Upper lobe of left lung (tissue), 6 donors: ENCODE measurements at regions not wholly inside any gene's neighbourhood (a gene's known extent, or its start where the extent isn't known, plus 50 kb on each side); places are given as distances from the start of the nearest gene placed in this dataset.

Source experiments
- ATAC-seq, 2 donors: fragments of 200-7000 bp; cut with Tn5 transposase; one replicate each; pipeline ENCODE4 v1.9.1; 2022; ENCODE audit warnings: mild to moderate bottlenecking in 2 of 2, moderate library complexity in 2 of 2; ENCODE audit not compliant: low FRiP score in 2 of 2
- DNase-seq, 2 donors: peaks; one replicate each; pipeline ENCODE4 v3.0.0-alpha.2; 2019 to 2020
- H3K27ac ChIP-seq, 4 donors: fragments of 200-600 bp; sonication (generic); one replicate each; pipeline ENCODE4 v1.5.1; 2016 to 2019
- H3K27me3 ChIP-seq, 4 donors: fragments of 200-600 bp; sonication (generic); one replicate each; pipeline ENCODE4 v1.5.1; 2017 to 2019
- H3K36me3 ChIP-seq, 4 donors: fragments of 200-600 bp; sonication (generic); one replicate each; pipeline ENCODE4 v1.5.1; 2016 to 2019
- H3K4me1 ChIP-seq, 4 donors: fragments of 200-600 bp; sonication (generic); one replicate each; pipeline ENCODE4 v1.5.1; 2018 to 2019
- H3K4me3 ChIP-seq, 4 donors: fragments of 200-600 bp; sonication (generic); one replicate each; pipeline ENCODE4 v1.5.1; 2017 to 2019; ENCODE audit warnings: mild to moderate bottlenecking in 2 of 4, moderate library complexity in 1 of 4
- H3K9me3 ChIP-seq, 4 donors: fragments of 200-600 bp; sonication (generic); one replicate each; pipeline ENCODE4 v1.5.1; 2018 to 2019
- CTCF ChIP-seq, 6 experiments: fragments of 450-650 bp in 4 of 6; fragments of 200-600 bp in 2 of 6; sonication (generic) in 2 of 6; IDR thresholded peaks; one replicate each; pipeline ENCODE4 v1.5.1; 2016 to 2019; ENCODE audit warnings: antibody characterized with exemption in 6 of 6
- EP300 ChIP-seq, 4 donors: sonication (generic); formaldehyde crosslinking; IDR thresholded peaks; one replicate each; pipeline ENCODE4 v1.5.1; 2017; ENCODE audit warnings: antibody characterized with exemption in 4 of 4, control low read depth in 2 of 4
- POLR2A ChIP-seq, 4 donors: fragments of 450-650 bp; IDR thresholded peaks; one replicate each; pipeline ENCODE4 v1.5.1; 2016 to 2017; ENCODE audit warnings: antibody characterized with exemption in 4 of 4, mild to moderate bottlenecking in 2 of 4
- POLR2AphosphoS5 ChIP-seq, 2 donors: sonication (generic); formaldehyde crosslinking; IDR thresholded peaks; one replicate each; pipeline ENCODE4 v1.5.1; 2017; ENCODE audit warnings: antibody characterized with exemption in 2 of 2
- WGBS, 2 donors: methylation state at CpG; one replicate each; pipeline ENCODE4 v1.1.5; 2017 to 2018; 5-methylcytosine and 5-hydroxymethylcytosine counted together
- donor health status: DM: no; HTN: no; CAD: no; lungs with moderate emphysema.
- donor health status: DM: no; HTN: yes; CAD: no; lungs with severe emphysema.

GRCh38 chr13:108087810-108088209 lies 127.5 kb downstream of the LIG4 start:
- no peaks in the 10 kb centered on the region for H3K9me3 ChIP-seq
- H3K4me3 ChIP-seq = no peak overlapping the region
- no peak overlapping the region for H3K27ac ChIP-seq
- H3K4me1 ChIP-seq = peaks cover 0 to 5% (median 1%) of the 10 kb centered on the region in 4 donors
- no peaks in the 10 kb centered on the region for H3K27me3 ChIP-seq
- no peak for TF ChIP-seq CTCF (IDR thresholded peaks at IDR 0.05)
- TF ChIP-seq POLR2AphosphoS5 (IDR thresholded peaks at IDR 0.05) = no peak
- TF ChIP-seq EP300 (IDR thresholded peaks at IDR 0.05) = no peak
- no peak for TF ChIP-seq POLR2A (IDR thresholded peaks at IDR 0.05)
- DNase-seq = no peak
- H3K36me3 ChIP-seq = no peaks in the 10 kb centered on the region
- WGBS, 2 donors = 75 to 78% methylated on average over 2 to 3 of the region's 3 CpGs
- no peak for ATAC-seq

GRCh38 chr13:108086678-108087077 lies 128.7 kb downstream of the LIG4 start:
- no peak for TF ChIP-seq POLR2AphosphoS5 (IDR thresholded peaks at IDR 0.05)
- TF ChIP-seq CTCF (IDR thresholded peaks at IDR 0.05) = no peak
- no peak for TF ChIP-seq EP300 (IDR thresholded peaks at IDR 0.05)
- TF ChIP-seq POLR2A (IDR thresholded peaks at IDR 0.05) = no peak
- Histone ChIP-seq H3K27me3 (no peaks in the 10 kb centered on the region), H3K9me3 (no peaks in the 10 kb centered on the region), H3K27ac (no peak overlapping the region), H3K4me3 (no peak overlapping the region), H3K4me1 (peaks cover 0 to 5% (median 1%) of the 10 kb centered on the region in 4 donors), H3K36me3 (no peaks in the 10 kb centered on the region)
- ATAC-seq (no peak), DNase-seq (peak in 1 of 2 donors; percentile 51)
- WGBS, 2 donors = 51 to 59% methylated on average over 2 of the region's 2 CpGs

- no peaks in the 10 kb centered on the region for H3K27me3 ChIP-seq
- TF ChIP-seq POLR2A (IDR thresholded peaks at IDR 0.05) = no peak
- TF ChIP-seq POLR2AphosphoS5 (IDR thresholded peaks at IDR 0.05) = no peak
- TF ChIP-seq CTCF (IDR thresholded peaks at IDR 0.05) = no peak
- TF ChIP-seq EP300 (IDR thresholded peaks at IDR 0.05) = no peak
- ATAC-seq = no peak
These were observed 130.5 kb downstream of the LIG4 start for GRCh38 chr13:108084840-108085239.

GRCh38 chr13:108083056-108083455 lies 132.3 kb downstream of the LIG4 start:
- WGBS, 2 donors = 11 to 15% methylated on average over 2 of the region's 2 CpGs
- no peak for DNase-seq
- no peak overlapping the region for H3K4me3 ChIP-seq
- no peak for TF ChIP-seq EP300 (IDR thresholded peaks at IDR 0.05)
- TF ChIP-seq POLR2A (IDR thresholded peaks at IDR 0.05) = no peak
- no peak for TF ChIP-seq POLR2AphosphoS5 (IDR thresholded peaks at IDR 0.05)
- no peak for TF ChIP-seq CTCF (IDR thresholded peaks at IDR 0.05)
- H3K9me3 ChIP-seq = no peaks in the 10 kb centered on the region
- no peak for ATAC-seq
- no peaks in the 10 kb centered on the region for H3K27me3 ChIP-seq
- H3K4me1 ChIP-seq = peaks cover 0 to 5% (median 1%) of the 10 kb centered on the region in 4 donors
- no peaks in the 10 kb centered on the region for H3K36me3 ChIP-seq
- H3K27ac ChIP-seq = no peak overlapping the region

More at GRCh38 chr13:108084840-108085239, 130.5 kb downstream of the LIG4 start:
- WGBS, 2 donors = 82 to 87% methylated on average over 2 to 3 of the region's 3 CpGs
- peaks cover 0 to 5% (median 1%) of the 10 kb centered on the region in 4 donors for H3K4me1 ChIP-seq
- H3K36me3 ChIP-seq = no peaks in the 10 kb centered on the region
- DNase-seq = no peak
- no peaks in the 10 kb centered on the region for H3K9me3 ChIP-seq
- H3K27ac ChIP-seq = no peak overlapping the region
- H3K4me3 ChIP-seq = no peak overlapping the region

- H3K27me3 ChIP-seq = no peaks in the 10 kb centered on the region
- H3K27ac ChIP-seq = no peak overlapping the region
- TF ChIP-seq POLR2A (IDR thresholded peaks at IDR 0.05) (no peak), POLR2AphosphoS5 (IDR thresholded peaks at IDR 0.05) (no peak), CTCF (IDR thresholded peaks at IDR 0.05) (no peak), EP300 (IDR thresholded peaks at IDR 0.05) (no peak)
- H3K4me3 ChIP-seq = no peak overlapping the region
- H3K36me3 ChIP-seq = no peaks in the 10 kb centered on the region
- no peak for DNase-seq
- peaks cover 0 to 5% (median 1%) of the 10 kb centered on the region in 4 donors for H3K4me1 ChIP-seq
- peaks cover 0 to 3% (median 0%) of the 10 kb centered on the region in 4 donors for H3K9me3 ChIP-seq
- WGBS, 2 donors = 61 to 64% methylated on average over 4 of the region's 4 CpGs
- no peak for ATAC-seq
These were observed 132.9 kb downstream of the LIG4 start for GRCh38 chr13:108082481-108082880.
